Esophagus squamous epithelium (tissue), 5 donors: ENCODE measurements at regions not wholly inside any gene's neighbourhood (a gene's known extent, or its start where the extent isn't known, plus 50 kb on each side); places are given as distances from the start of the nearest gene placed in this dataset.

Experiments used
- DNase-seq: peaks from one replicate; lab custom pipeline; 2025; lab: John Stamatoyannopoulos, UW
- H3K27ac ChIP-seq, 4 donors: fragments of 200-600 bp; sonication (generic); one replicate each; pipeline ENCODE4 v1.5.1; 2016 to 2019; ENCODE audit warnings: mild to moderate bottlenecking in 1 of 4
- H3K27me3 ChIP-seq, 4 donors: fragments of 200-600 bp; sonication (generic); 1 replicate in 3 of 4; 2 replicates in 1 of 4; pipeline versions ENCODE4 v1.5.1 to v1.6.0; 2017 to 2021; ENCODE audit warnings: antibody characterized with exemption in 1 of 4
- H3K36me3 ChIP-seq, 3 donors: fragments of 200-600 bp; sonication (generic); one replicate each; pipeline ENCODE4 v1.5.1; 2016 to 2019
- H3K4me1 ChIP-seq, 3 donors: fragments of 200-600 bp; sonication (generic); one replicate each; pipeline ENCODE4 v1.5.1; 2017 to 2019
- H3K4me3 ChIP-seq, 4 donors: fragments of 200-600 bp; sonication (generic); 1 replicate in 3 of 4; 2 replicates in 1 of 4; pipeline ENCODE4 v1.5.1; 2016 to 2019; ENCODE audit warnings: mild to moderate bottlenecking in 2 of 4, moderate library complexity in 1 of 4
- H3K9me3 ChIP-seq, 3 donors: fragments of 200-600 bp; sonication (generic); one replicate each; pipeline ENCODE4 v1.5.1; 2016 to 2019
- CTCF ChIP-seq, 6 experiments: fragments of 450-650 bp in 4 of 6; fragments of 200-600 bp in 2 of 6; sonication (generic) in 2 of 6; IDR thresholded peaks; one replicate each; pipeline ENCODE4 v1.5.1; 2016 to 2019; ENCODE audit warnings: antibody characterized with exemption in 6 of 6, mild to moderate bottlenecking in 4 of 6, moderate library complexity in 4 of 6
- POLR2A ChIP-seq, 4 donors: fragments of 450-650 bp; IDR thresholded peaks; one replicate each; pipeline ENCODE4 v1.6.1; 2017; ENCODE audit warnings: antibody characterized with exemption in 4 of 4, mild to moderate bottlenecking in 4 of 4, moderate library complexity in 3 of 4
- WGBS, 2 donors: methylation state at CpG; one replicate each; pipeline ENCODE4 v1.1.5; 2018; 5-methylcytosine and 5-hydroxymethylcytosine counted together
- intact Hi-C: fragments of 100-400 bp; cut with DNase I; formaldehyde crosslinking; loops from one replicate; pipeline ENCODE4 v1.15.0; 2022
- donor health status: DM: yes; HTN: yes; CAD: no.

DNA sequence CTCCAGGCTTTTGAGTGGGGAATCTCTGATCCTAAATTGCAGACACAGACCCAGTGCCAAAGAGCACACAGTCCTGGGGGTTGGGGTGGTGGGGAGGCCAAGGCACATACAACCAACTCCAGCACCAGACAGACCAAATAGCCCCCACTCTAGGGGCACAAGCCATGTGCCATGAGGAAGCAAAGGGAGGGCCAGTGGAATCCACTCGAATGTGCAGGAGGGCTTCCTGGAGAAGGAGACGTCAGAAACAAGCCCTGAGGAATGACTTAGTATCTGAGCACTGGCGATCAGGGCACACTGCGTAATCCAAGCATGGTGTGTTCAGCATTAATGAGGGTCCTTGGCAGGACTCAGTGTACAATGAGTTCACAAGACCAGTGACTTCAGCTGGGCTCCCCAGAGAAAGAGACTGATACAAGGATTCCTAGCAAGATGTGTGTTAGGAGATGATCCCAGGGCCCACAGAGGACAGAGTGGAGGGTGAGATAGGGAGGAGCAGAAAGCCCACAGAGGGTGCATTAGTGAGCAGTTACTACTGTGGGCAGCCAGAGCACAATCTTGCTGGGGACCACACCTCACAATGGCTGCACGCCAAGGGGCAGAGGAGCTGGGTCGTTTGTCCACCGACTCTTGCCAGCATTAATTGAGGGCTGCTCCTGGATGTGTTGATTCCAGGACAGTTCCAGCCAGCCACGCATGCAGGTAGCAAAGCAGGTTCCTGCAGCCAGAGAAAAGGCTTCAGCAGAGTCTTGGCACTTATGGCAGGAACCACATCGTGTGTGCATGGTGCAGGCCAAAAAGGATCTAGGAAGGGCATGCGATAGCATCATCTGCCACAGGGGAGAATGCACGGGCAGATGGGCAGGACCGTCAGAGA, 152.6 kb upstream of the VSTM2B start:
- Histone ChIP-seq H3K9me3 (no peaks in the 10 kb centered on the region), H3K4me3 (no peak overlapping the region), H3K27ac (no peak overlapping the region), H3K4me1 (no peaks in the 10 kb centered on the region), H3K27me3 (no peaks in the 10 kb centered on the region), H3K36me3 (no peaks in the 10 kb centered on the region)
- intact Hi-C loops = no loop called here
- DNase-seq = no peak
- TF ChIP-seq CTCF (IDR thresholded peaks at IDR 0.05) (no peak), POLR2A (IDR thresholded peaks at IDR 0.05) (no peak)
- WGBS, 2 donors = 78 to 87% methylated on average over 7 to 12 of the region's 12 CpGs

DNA sequence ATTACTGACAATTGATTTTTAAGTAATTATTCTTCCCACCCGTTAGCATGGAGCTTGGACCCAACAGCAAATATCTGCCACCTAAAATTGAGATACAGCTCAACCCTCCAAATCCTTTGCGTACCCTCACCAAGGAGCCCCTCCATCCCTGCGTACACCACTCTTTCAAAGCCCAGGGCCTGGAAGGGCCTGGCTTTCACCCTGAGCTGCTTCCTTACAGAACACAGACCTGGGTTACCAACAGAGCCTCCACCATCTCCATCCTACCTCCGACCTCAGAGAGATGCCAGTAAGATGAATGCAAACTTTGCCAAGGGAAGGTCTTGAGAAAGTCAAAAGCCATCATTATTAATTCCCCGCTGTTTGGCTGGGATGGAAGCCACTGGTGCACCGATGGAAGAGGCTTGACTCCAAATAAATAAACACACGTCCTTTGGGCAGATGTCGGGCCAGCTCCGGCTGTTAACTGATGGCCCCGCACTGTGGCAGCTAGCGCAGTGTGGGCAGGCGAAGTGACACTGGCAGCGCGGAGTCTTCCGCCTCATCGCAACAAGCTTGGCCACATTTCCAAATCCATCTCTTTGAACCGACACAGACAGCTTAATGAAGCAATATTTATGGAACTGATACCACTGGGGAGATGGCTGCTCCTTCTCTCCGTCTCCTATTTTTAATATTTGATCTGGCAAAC, 150.2 kb upstream of the VSTM2B start:
- Histone ChIP-seq H3K4me3 (no peak overlapping the region), H3K27ac (no peak overlapping the region), H3K36me3 (no peaks in the 10 kb centered on the region), H3K9me3 (no peaks in the 10 kb centered on the region), H3K4me1 (no peaks in the 10 kb centered on the region), H3K27me3 (peaks cover 0 to 17% (median 0%) of the 10 kb centered on the region in 4 donors)
- DNase-seq = no peak
- intact Hi-C loops = no loop called here
- TF ChIP-seq POLR2A (IDR thresholded peaks at IDR 0.05) = no peak
- no peak for TF ChIP-seq CTCF (IDR thresholded peaks at IDR 0.05)
- 72 to 84% methylated on average over 11 to 18 of the region's 18 CpGs for WGBS, 2 donors

- Histone ChIP-seq H3K27me3 (peaks cover 0 to 18% (median 0%) of the 10 kb centered on the region in 4 donors), H3K4me1 (no peaks in the 10 kb centered on the region), H3K4me3 (no peak overlapping the region), H3K27ac (no peak overlapping the region), H3K9me3 (no peaks in the 10 kb centered on the region), H3K36me3 (no peaks in the 10 kb centered on the region)
- intact Hi-C loops = no loop called here
- TF ChIP-seq POLR2A (IDR thresholded peaks at IDR 0.05) = no peak
- TF ChIP-seq CTCF (IDR thresholded peaks at IDR 0.05) = no peak
- WGBS, 2 donors = 59% methylated on average over 5 of the region's 5 CpGs
- DNase-seq = no peak
Measured at GRCh38 chr19:29376855-29377354, 148.9 kb upstream of the VSTM2B start.

DNA sequence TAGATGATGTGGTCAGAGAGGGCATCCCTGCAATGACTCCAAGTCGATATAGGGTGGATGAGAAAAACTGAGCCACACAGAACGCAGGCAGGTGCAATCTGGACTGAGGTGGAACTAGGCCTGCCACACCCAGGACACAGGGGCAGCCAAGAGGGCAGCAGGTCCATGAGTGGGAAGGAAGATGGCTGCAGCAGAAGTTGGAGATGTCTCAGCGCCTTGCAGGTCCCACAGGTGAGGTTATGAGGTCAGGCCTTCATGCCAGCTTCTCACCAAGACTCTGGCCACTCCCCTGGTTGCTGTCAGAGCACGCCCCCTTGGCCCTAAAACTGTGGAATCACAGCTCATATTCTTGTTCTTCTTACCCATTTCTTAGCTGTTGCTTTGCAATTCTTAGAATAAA, 147.7 kb upstream of the VSTM2B start:
- H3K27ac ChIP-seq = no peak overlapping the region
- H3K9me3 ChIP-seq = no peaks in the 10 kb centered on the region
- H3K4me3 ChIP-seq = no peak overlapping the region
- DNase-seq = no peak
- H3K27me3 ChIP-seq = peaks cover 0 to 18% (median 0%) of the 10 kb centered on the region in 4 donors
- H3K36me3 ChIP-seq = no peaks in the 10 kb centered on the region
- intact Hi-C loops = no loop called here
- no peaks in the 10 kb centered on the region for H3K4me1 ChIP-seq
- TF ChIP-seq POLR2A (IDR thresholded peaks at IDR 0.05) (no peak), CTCF (IDR thresholded peaks at IDR 0.05) (no peak)
- 67 to 78% methylated on average over 2 to 4 of the region's 4 CpGs for WGBS, 2 donors
